ENCODE measurements at regions not wholly inside any gene's neighbourhood (a gene's known extent, or its start where the extent isn't known, plus 50 kb on each side); places are given as distances from the start of the nearest gene placed in this dataset.

DNA sequence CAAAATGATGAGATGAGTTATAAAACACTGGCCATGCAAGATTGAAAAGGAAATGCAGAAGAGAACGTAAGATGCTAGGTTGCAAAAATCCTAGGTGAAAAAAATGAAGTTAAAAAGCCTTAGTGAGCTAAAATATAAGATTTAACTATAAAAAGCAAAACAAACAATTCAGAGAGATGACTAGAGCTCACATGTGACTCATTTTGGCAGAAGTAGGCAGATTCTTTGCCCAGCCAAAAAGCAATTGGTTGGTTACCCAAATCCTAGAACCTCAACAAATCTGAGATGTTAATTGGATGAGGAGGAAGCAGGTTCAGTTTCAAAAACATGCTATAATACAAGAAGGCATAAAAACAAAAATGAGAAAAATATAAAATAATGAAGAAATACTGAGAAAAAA lies 249.1 kb downstream of the OGFRL1 start (continued):
- TF ChIP-seq ESRRA (IDR thresholded peaks at IDR 0.05; ENCODE audit: low read length) (no peak), WRNIP1 (IDR thresholded peaks at IDR 0.05; ENCODE audit: borderline replicate concordance, low read depth, low read length) (no peak), SMAD5 (IDR thresholded peaks at IDR 0.05; ENCODE audit: low read depth) (no peak), TCF12 (IDR thresholded peaks at IDR 0.05; ENCODE audit: low read depth, low read length) (no peak), FOXM1 (IDR thresholded peaks at IDR 0.05; ENCODE audit: low read depth, low read length) (no peak)

DNA sequence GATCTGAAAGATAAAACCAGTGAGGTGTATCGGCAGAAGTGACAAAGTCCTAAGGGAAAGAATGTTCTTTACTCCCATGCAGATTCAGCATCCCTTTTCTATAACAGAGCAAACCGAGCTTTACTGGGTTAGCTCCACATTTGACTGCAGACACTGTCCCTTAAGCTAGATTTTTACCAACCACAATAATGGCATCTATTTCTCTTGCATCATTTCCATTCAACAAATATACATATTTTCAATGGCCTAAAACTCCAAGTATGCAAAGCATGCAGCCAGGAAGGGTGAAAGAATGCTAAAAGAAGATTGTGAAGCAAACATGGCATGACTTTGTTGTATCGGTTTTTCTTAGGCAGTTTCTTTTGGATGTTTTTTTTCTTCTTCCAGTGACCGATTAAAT lies 255.4 kb downstream of the OGFRL1 start:
- no peak overlapping the region for H3K4me3 ChIP-seq
- H3K27ac ChIP-seq (ENCODE audit: control insufficient read depth, insufficient read depth) = no peak overlapping the region
- no peaks in the 10 kb centered on the region for H3K4me1 ChIP-seq (ENCODE audit: control insufficient read depth, insufficient read depth, low read length)
- BruUV-seq (replicated peaks) = no TSS peak
- SMC1A ChIA-PET (ENCODE audit: uncharacterized antibody, unreplicated experiment) = no interaction called here
- POLR2A ChIA-PET = no interaction called here
- H3K9ac ChIP-seq (ENCODE audit: control insufficient read depth, insufficient read depth, low read length) = no peak overlapping the region
- intact Hi-C loops (cut with micrococcal nuclease; ENCODE audit: unreplicated experiment) = no loop called here
- H3K36me3 ChIP-seq (ENCODE audit: control insufficient read depth in 2 of 2, insufficient read depth in 2 of 2, low read length in 1 of 2) = no peaks in the 10 kb centered on the region
- ATAC-seq (no peak), DNase-seq (ENCODE audit: low read depth, low spot score) (no peak), FAIRE-seq (no peak)
- CTCF ChIA-PET = interaction anchor here (0.8 kb wide), 1 partner anchor 13 kb away, joined by 3 read pairs; no protein-coding TSS in a partner anchor
- RAD21 ChIA-PET (ENCODE audit: unreplicated experiment) = no interaction called here
- H3K9me3 ChIP-seq (replicated peaks; ENCODE audit: control insufficient read depth, insufficient read depth, low read length) = no peaks in the 10 kb centered on the region
- no peaks in the 10 kb centered on the region for H4K20me1 ChIP-seq (ENCODE audit: control insufficient read depth, insufficient read depth)
- WGBS (ENCODE audit: insufficient coverage, insufficient replicate concordance, low lambda C conversion rate, missing lambda C conversion rate) = 21% methylated on average over 4 of the region's 4 CpGs
- no peaks in the 10 kb centered on the region for H3K27me3 ChIP-seq (replicated peaks in 1 of 2; ENCODE audit: control insufficient read depth in 2 of 2, insufficient read depth in 2 of 2, low read length in 1 of 2)
- H2AFZ ChIP-seq (ENCODE audit: control insufficient read depth, low read depth, low read length) = no peak overlapping the region
- in situ Hi-C loops (cut with MboI) = no loop called here
- no peak overlapping the region for H3K4me2 ChIP-seq (ENCODE audit: control insufficient read depth, insufficient read depth)
- no peaks in the 10 kb centered on the region for H3K79me2 ChIP-seq (ENCODE audit: control insufficient read depth, insufficient read depth, low read length)
- TF ChIP-seq ESRRA (IDR thresholded peaks at IDR 0.05; ENCODE audit: low read length) = no peak
- TF ChIP-seq, protein P1, sequence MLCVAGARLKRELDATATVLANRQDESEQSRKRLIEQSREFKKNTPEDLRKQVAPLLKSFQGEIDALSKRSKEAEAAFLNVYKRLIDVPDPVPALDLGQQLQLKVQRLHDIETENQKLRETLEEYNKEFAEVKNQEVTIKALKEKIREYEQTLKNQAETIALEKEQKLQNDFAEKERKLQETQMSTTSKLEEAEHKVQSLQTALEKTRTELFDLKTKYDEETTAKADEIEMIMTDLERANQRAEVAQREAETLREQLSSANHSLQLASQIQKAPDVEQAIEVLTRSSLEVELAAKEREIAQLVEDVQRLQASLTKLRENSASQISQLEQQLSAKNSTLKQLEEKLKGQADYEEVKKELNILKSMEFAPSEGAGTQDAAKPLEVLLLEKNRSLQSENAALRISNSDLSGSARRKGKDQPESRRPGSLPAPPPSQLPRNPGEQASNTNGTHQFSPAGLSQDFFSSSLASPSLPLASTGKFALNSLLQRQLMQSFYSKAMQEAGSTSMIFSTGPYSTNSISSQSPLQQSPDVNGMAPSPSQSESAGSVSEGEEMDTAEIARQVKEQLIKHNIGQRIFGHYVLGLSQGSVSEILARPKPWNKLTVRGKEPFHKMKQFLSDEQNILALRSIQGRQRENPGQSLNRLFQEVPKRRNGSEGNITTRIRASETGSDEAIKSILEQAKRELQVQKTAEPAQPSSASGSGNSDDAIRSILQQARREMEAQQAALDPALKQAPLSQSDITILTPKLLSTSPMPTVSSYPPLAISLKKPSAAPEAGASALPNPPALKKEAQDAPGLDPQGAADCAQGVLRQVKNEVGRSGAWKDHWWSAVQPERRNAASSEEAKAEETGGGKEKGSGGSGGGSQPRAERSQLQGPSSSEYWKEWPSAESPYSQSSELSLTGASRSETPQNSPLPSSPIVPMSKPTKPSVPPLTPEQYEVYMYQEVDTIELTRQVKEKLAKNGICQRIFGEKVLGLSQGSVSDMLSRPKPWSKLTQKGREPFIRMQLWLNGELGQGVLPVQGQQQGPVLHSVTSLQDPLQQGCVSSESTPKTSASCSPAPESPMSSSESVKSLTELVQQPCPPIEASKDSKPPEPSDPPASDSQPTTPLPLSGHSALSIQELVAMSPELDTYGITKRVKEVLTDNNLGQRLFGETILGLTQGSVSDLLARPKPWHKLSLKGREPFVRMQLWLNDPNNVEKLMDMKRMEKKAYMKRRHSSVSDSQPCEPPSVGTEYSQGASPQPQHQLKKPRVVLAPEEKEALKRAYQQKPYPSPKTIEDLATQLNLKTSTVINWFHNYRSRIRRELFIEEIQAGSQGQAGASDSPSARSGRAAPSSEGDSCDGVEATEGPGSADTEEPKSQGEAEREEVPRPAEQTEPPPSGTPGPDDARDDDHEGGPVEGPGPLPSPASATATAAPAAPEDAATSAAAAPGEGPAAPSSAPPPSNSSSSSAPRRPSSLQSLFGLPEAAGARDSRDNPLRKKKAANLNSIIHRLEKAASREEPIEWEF (IDR thresholded peaks at IDR 0.05; ENCODE audit: insufficient replicate concordance, low read depth, low read length) = no peak
- TF ChIP-seq CEBPB (IDR thresholded peaks at IDR 0.05; ENCODE audit: borderline replicate concordance in 1 of 2, low read depth in 2 of 2, low read length in 2 of 2) = no peak
- no peak for TF ChIP-seq SMARCA5 (IDR thresholded peaks at IDR 0.05)
- TF ChIP-seq TBL1XR1 (IDR thresholded peaks at IDR 0.05; ENCODE audit: low read depth, low read length) = no peak
- no peak for TF ChIP-seq ZNF207 (IDR thresholded peaks at IDR 0.05; ENCODE audit: borderline replicate concordance)
- TF ChIP-seq CBX3 (IDR thresholded peaks at IDR 0.05; ENCODE audit: borderline replicate concordance, low read depth) = no peak
- TF ChIP-seq, protein P2, sequence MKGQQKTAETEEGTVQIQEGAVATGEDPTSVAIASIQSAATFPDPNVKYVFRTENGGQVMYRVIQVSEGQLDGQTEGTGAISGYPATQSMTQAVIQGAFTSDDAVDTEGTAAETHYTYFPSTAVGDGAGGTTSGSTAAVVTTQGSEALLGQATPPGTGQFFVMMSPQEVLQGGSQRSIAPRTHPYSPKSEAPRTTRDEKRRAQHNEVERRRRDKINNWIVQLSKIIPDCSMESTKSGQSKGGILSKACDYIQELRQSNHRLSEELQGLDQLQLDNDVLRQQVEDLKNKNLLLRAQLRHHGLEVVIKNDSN (IDR thresholded peaks at IDR 0.05; ENCODE audit: borderline replicate concordance, extremely low read length, insufficient read depth, low read depth, low read length) = no peak
- TF ChIP-seq NFXL1 (IDR thresholded peaks at IDR 0.05; ENCODE audit: borderline replicate concordance) = no peak
- no peak for TF ChIP-seq EP300 (IDR thresholded peaks at IDR 0.05; ENCODE audit: borderline replicate concordance in 1 of 2, control insufficient read depth in 1 of 2, low read depth in 2 of 2, low read length in 2 of 2)
- no peak for TF ChIP-seq YY1 (IDR thresholded peaks at IDR 0.05; ENCODE audit: low read depth, low read length)
- TF ChIP-seq SRF (IDR thresholded peaks at IDR 0.05; ENCODE audit: low read depth in 2 of 2, low read length in 2 of 2) = no peak
- no peak for TF ChIP-seq NFYA (IDR thresholded peaks at IDR 0.05; ENCODE audit: borderline replicate concordance, low read depth, low read length)
